NCI-H1436 (cell line): ENCODE measurements at regions not wholly inside any gene's neighbourhood (a gene's known extent, or its start where the extent isn't known, plus 50 kb on each side); places are given as distances from the start of the nearest gene placed in this dataset.

Experiments used
- DNase-seq: peaks from one replicate; lab custom pipeline; 2025; lab: John Stamatoyannopoulos, UW

DNA sequence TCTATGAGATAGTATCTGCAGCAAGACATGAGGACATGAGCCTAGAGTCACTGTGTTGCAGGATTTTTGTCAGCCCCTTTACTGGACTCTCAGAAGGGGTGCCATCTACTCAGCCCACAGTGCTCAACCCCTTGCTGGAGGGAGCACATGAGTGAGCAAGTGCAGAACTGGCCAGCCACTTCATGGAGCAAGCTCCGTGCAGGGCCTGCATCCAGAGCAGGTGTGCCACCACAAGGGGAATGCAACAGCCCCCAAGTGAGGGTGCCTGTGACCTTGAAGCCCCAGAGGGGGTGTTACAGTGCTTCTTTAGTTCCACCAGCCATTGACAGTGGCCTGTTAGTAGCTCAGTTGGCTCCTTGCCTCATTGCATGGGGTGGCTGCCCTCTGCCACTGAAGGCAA, 649.7 kb downstream of the PLPP3 start:
- no peak for DNase-seq

DNA sequence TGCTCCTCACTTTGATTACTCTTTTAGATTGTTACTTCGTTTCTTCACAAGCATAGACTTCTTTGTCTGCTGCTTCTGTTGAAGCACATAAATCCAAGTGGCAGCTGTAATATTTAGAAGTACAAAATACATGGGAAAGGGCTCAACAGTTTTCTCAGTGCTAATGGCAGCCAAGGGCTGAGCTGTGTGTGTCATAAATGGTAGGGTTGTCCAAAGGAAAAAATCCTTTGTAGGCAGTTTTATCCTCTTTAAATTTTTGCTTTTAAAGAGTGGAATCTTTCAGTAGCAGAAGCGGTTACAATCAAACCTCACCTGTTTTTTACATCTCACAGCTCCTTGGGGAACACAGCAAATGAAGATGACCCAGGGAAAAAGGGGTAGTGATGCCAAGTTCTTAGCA, 650.8 kb downstream of the PLPP3 start:
- no peak for DNase-seq

DNA sequence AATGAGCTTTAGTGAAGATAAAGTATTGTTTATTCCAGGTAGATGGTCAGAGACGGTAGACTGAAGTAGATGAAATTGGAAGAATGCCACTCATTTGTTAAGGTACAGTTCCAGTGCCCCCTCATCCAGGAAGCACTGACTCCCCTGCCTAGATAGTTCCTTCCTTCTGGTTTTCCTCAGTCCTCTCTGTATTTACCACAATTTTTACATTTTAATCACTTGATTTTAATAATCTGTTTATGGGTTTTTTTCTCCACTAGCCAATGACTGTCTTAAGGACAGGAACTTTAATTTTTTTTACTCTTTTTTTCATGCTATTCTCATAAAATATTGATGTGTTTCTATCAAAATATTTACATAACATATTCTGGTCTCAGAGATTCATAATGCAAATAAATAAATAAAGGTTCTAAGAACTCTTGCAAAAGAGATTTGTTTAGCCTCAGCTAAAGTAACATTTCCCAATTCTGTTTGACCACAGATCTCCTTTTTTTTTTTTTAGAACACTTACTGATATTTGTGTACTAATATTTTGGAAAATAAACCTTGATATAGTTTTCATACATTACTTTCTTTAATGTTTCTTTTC, 651.6 kb downstream of the PLPP3 start:
- no peak for DNase-seq

DNA sequence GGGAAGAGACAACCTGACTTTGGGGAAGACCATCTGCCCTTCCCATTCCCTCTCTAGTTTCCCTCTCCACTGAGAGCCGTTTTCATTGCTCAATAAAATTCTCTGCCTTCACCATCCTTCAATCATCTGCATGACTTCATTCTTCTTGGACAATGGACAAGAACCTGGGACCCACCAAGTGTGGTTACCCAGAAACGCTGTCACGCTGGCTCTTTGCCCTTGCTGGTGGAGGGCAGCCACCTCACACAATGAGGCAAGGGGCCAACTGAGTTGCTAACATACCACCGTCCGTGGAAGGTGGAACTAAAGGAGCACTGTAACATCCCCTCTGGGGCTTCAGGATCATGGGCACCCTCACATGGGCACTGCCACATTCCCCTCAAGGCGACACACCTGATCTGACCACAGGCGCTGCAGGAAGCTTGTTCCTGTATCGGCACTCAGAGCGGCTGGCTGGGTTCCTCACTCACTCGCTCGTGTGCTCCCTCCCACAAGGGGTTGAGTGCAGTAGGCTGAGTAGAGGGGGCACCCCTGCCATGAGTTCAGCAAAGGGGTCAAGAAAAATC, 652.4 kb downstream of the PLPP3 start:
- no peak for DNase-seq

DNA sequence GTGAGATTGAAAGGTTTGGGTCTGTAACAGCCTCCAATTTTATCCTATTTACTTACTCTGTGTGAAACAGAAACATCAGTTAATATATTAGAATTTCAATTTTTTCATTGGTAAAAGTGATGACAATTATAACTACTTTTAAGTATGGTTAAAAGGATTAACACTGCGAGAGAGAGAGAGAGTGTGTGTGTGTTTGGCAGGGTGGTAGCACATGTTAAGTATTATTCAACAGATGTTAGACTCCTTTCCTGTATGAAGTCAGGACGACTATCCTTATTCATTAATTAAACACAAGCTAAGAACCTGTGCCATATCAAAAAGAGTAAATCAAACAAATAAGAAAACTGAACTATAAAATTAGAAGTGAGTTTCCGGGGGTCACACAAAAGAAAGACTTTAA, 662.5 kb downstream of the PLPP3 start:
- DNase-seq, result no peak

DNA sequence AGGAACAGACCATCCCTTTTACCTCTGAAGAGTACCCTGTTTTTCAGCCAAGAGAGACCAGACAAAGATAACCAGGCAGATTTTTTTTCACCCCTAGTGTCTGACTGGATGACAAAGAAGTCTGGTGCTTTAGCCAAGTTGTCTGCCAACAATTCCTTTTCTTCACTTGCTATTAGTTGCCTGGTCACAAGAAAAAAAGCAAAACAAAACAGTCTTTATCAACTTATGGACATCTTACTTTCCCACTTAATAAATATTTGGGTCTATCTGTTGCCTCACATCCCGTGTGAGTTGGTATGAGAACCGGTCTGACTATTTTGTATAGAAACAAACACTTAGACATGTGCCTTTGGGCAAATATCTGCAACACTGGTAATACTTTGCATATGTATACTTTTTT, 662.9 kb downstream of the PLPP3 start:
- no peak for DNase-seq

DNA sequence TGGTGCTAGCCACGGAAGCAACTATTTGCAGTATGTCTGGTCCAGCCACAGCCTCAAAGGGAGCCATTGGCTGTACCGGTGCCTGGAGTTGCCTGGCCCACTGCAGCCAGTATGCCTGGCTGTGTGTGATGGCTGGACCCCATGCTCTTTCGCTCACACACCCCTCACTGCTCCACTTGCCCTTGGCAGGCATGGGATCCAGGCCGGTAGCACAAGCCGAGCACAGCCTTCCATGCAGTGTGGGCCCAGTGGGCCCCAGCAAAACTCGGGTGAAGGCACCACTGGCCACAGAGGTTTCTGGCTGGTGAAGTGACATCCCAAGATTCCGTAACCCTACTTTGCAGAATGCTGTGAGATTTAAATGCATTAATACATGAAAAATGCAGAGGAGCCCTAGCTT, 665.8 kb downstream of the PLPP3 start:
- no peak for DNase-seq

DNA sequence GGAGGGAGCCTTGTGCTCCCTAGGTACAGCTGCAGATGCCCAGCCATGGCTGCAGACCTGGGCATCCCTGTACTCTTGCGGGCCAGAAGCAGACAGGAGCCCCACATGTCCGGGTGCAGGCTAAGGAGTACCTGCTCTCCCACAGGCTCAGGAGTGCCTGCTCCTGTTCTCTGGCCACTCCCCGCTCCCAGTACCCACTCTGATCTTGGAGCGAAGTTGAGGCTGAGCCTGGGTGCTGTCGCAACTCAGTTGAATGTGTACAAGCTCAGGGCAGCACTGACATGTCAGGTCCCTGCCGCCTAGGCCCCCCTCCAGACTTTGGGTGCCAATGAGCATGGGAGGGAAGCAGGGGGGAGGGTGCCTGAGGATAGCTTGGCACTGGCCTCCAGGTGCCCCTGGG, 666.9 kb downstream of the PLPP3 start:
- no peak for DNase-seq

DNA sequence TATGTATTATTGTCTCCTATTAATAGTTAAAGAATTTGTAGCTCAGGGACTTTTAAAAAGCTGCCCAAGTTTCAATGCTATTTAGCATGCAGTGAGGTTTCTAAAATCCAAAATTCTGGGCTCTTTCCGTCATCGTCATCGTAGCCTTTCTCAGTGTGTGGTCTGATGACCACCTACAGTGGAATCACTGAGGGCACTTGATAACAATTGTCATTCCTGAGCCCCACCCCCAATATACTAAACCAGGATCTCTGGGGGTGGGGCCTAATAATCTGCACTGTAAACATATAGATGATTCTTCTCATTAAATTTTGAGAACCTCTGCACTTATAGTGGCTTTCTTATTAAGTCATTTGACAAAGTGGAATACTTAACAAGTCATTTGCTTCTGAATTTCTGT, 674.8 kb downstream of the PLPP3 start:
- no peak for DNase-seq

DNA sequence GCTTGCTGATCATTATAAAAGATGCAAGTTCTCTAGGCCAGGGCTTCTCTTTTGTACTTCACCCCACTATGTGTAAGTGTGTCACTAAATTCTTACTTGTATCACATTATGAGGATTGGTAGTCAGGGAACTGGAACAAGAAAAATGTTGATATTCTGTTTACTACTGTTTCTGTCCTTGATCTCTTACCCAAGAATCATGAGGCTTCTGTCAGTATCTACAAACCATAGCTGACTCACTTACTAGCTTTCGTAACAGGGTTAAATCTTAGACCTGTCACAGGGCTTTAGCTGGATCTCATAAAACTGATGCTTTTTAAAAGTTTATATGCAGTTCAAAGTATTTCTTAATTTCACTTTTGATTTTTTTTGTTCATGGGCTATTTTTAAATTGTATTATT, 681.2 kb downstream of the PLPP3 start:
- DNase-seq, result no peak

DNA sequence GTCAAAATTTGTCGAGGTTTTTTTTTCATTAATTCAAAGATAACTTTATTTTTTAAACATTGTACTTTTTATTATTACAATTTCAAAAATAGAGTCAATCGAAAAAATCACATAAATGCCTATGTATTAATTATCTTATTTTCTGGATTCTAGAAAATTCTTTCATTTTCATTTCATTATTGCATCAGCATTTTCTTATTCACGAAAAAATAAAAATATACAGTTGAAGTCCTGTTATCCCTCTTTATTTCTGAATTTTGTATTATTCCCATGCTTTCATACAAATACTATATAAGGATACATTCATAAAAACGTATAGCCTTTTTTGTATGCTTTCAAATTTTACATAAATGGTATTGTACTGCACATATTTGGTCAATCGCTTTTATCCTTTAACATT, 681.0 kb upstream of the USP24 start:
- DNase-seq, result no peak

DNA sequence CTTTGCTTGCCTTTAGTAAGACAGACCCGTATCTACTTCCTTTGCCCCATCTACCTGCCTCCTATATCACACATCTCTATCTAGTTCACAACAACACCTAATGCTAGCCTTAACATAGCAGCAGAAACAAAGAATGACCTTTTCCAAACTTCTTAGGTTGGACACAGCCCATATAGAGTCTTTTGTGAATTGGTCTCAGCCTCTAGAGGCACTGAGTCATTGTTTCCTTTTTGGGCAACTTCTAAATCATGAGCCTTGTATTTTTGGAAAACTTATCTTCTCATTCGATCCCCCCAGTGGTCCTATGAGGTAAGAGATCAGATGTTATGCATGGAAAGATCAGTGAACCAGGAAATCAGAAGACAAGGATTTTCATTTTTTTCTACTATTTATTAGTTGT, 679.4 kb upstream of the USP24 start:
- DNase-seq, result no peak

DNA sequence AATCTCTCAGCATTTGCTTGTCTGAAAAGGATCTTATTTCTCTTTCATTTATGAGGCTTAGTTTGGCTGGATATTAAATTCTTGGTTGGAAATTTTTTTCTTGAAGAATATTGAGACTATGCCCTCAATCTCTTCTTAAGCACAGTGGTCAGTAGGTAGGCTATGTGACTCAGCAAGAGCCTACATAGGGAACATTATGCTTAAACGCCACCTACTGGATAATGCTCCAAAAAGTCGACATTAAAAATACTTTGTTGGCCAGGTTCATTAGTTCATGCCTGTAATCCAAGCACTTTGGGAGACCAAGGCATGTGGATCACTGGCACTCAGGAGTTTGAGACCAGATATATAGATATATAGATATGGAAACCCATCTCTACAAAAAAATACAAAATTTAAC, 678.0 kb upstream of the USP24 start:
- DNase-seq, result no peak

DNA sequence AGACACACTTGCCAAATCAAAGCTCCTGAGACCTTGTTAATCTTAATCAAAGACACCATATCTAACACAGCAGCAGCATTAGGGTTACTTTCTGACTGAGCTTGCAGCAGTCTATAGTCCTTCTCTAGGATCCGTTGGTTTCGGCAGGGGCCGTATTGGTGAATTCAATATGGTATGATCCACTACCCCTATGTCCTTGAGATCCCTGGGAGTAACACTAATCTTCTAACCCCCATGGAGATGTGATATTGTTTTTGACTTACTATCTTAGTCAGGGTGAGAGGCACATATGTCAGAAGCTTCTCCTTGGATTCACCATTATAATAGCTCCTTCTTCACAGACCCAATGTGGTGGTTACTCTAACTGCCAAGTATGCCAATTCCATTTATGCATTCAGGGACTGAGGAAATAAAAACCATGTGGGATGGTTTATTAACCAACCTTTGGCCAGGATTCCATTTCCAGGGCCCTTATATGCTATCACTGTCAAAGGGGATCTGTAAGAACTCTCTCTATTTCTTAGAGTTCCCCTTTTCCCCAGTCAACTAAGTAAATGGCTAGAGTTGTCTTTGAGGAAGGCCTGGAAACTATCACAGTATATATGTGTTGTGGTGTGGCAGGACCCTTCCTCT, 673.6 kb upstream of the USP24 start:
- DNase-seq, result no peak

DNA sequence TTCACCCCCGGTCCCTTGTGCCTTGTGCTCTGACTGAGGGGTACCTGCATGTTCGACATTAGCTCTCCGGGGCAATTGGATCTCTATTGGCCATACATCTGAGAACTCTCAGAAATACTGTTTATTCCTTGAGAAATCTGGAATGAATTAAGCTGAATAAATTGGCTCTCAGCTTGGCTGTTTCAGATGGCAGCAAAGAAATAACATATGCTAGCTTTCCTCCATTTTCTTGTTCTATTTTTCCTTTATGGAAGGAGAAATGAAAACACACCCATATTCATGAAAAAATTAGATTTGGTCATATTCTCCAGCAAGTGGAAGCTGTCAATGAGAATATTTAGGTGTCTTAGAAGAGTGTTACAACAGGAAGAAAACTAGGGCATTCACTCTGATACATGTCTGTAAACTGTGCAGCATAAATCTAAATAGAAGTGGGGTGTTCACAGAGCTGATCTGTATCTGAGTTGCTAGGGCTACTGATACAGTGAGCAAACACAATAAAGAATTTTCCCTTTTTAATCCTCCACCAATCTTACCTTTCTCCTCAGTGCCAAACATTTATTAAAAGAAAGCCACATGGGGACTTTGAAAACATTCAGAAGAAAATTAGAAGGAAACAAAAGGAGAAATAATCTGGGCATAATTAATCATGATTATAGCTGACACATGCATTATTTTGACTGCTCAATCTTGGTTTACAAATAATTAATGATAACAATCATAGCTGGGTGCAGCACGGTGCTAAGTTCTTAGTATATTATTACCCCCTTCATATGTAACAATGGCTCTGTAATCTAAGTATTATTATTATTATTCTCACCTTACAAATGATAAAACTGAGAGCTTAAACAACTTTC, 671.9 kb upstream of the USP24 start:
- DNase-seq, result no peak

DNA sequence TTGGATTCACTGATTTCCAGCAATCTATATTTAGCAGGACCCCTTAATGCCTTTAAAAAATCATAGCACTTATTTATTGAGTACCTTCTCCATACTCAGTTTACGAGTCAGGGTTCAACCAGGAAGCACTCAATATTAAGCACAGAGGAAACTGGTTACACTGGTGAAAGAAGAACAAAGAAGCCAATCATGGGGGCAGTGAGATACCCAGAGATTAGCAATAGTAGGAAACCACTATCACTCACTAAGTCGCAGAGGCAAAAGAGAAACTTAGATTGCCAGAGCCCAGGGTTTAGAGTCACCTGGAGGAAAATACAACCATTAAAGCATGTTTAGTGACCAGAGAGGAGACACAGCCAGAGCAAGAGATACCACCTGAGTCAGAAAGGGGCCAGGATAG, 670.5 kb upstream of the USP24 start:
- no peak for DNase-seq

DNA sequence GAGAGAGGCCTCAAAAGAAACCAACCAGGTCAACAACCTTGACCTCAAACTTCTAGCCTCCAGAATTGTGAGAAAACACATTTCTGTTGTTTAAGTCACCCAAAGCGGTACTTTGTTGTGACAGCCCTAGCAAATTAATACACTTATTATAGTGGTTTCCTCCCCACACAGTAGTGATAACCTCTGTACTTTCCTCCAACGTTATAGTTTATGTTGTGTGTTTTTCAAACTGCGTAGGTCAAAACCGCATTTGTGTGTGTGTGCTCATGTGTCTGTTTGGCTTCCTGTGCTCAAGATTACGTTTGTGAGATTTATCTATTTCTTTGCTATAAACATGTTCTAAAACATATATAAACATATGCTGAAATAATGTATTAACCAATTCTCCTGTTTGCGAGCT, 667.8 kb upstream of the USP24 start:
- DNase-seq, result no peak

DNA sequence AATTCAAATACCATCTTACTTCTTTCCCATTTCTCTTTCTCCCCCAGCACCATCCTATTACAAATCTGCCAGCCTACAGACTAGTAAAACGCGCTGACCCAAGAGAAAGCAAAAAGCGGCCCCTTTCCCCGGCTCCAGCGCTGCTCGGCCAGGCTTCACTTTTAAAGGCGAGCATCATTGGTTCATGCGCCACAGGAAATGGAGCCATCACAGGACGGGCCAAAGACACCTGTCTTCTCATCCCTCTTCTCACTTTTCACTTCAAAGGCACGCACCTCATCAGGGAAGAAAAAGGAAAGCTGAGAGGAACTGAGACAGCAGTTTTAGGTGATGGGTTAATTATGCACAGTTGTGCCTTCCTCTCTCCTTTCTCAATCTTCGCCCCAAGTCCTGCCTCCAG, 664.2 kb upstream of the USP24 start:
- no peak for DNase-seq

DNA sequence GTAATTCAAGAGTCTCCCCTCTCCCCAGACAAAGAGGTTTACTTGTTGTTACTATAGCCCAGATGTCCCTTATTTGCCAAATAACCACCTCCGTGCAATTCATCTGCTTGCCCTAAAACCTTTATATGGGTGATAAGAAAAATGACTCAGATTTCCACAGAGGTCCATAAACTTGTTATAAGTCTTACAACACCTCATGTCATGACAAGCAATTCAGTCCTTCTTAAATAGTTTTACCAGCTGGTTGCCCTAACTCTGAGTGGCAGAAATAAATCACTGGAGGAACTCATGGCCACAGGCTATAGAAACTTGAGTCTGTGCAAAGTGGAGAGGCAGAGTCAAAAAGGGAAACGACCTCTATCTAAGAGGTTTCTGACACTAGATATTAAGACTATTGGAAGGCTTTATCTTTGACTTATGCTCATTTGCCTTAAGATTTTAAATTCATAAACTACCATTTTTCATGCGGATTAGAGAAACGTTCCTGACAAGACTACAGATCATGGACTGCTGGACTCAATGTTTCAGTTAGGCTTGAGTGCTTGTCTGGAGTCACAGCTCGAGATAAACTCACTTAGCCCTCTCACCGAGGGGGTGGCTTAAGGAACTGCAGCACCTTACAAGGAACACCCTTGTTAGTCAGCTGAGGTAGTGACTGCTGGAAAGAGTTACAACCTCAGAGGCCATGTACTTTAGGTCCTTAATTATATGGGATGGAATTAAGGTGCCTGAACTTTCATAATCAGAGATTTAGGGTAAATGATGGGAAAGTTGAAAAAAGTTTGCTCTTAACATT, 662.5 kb upstream of the USP24 start:
- DNase-seq, result no peak

DNA sequence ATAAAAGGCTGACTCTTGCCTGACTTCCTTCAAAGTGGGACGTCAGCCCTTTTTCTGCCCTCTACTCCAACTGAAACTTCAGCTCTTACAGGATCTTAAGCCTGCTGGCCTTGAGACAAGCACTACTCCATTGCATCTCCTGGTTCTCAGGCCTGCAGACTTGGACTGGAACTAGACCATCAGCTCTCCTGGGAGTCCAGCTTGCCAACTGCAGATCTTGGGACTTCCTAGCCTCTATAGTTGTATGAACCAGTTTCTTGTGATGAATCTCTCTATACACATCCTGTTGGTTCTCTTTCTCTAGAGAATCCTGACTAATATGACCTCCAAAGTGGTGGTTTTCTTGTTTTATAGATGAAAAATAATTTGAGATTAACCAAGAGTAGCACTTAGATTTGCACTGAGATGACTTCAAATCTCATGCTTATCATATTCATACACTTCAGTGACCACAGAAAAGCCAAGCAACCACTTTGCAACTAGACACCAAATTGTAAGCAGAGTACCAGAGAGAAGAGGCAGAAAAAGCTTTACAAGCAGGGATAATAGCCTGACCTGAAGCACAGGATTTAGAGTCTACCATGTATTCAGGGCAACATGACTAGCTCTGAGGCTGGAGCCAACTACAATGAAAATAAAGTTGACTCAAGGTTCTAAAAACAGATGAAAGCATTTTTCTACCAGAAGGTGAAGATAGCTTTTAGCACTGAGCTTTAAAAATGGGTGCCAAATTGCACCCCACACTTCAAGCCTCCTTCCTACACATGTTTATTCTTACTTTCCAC, 661.3 kb upstream of the USP24 start:
- no peak for DNase-seq

DNA sequence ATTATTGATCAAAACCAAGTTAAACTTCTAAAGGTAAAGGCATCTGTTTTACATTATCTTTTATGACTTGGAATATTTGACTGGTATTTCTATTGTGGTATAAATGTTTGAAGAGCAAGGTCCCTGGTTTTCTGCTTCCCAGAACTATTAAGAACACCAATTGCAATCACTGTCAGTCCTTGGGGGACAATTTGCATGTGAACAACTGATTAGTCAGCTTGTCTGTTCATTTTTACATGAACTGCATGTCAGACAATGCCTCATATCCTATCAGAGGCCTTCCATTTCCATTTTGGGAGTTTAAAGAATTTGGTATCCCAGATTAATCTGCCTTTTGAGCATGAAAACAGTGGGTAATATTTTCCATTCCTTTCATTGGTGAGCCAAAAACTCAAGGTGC, 654.9 kb upstream of the USP24 start:
- no peak for DNase-seq

DNA sequence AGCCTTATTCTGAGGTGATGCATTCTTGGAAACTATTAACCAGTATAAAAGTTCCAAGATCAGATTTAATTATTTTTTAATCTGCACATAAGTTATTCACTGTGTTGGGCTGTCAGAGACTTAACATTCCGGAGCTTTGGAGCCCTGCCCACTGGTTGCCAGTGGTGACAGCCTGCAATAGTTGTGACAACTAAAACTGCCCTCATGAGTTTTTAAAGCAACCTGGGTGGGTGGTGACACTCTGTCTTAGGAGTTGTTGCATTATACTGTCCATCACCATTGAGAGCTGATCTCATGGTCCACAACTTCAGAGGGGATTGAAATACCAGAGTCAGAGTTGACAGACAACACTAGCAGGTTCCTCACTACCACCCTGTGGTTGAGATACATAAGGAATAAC, 653.9 kb upstream of the USP24 start:
- DNase-seq, result no peak
